RWPE1 (cell line): ENCODE measurements at regions not wholly inside any gene's neighbourhood (a gene's known extent, or its start where the extent isn't known, plus 50 kb on each side); places are given as distances from the start of the nearest gene placed in this dataset.
A peak's percentile ranks its signal among the peaks of the same experiment; 100 is the strongest.

Experiments
- CTCF ChIA-PET: fragments of 350-600 bp; sonication (Branson Sonifier 250); formaldehyde crosslinking; extraction: SDS; loops from one replicate; lab custom pipeline; 2021; lab: Yijun Ruan, JAX
- POLR2A ChIA-PET: fragments of 400-600 bp; formaldehyde crosslinking; extraction: SDS; loops from one replicate; lab custom pipeline; 2020; ENCODE audit warnings: antibody characterized with exemption; ENCODE audit not compliant: low non-redundant PET; lab: Yijun Ruan, JAX
- DNase-seq: peaks from one replicate; pipeline ENCODE4 v3.0.0; 2012; ENCODE audit warnings: low spot score
- H3K27ac ChIP-seq: fragments of 450-650 bp; 2 replicates; pipeline ENCODE4 v1.5.1; 2017
- CTCF ChIP-seq: fragments of 450-650 bp; conservative IDR thresholded peaks from 2 replicates; pipeline ENCODE4 v1.5.1; 2017; ENCODE audit warnings: low read depth, mild to moderate bottlenecking

- no peak for DNase-seq
- POLR2A ChIA-PET = no interaction called here
- H3K27ac ChIP-seq = no peak overlapping the region
- CTCF ChIA-PET = no interaction called here
- TF ChIP-seq CTCF = no peak
Observed at GRCh38 chr3:94607778-94608177, 544.9 kb downstream of the NSUN3 start.

GRCh38 chr3:94609908-94610307, 547.0 kb downstream of the NSUN3 start:
- CTCF ChIA-PET = no interaction called here
- TF ChIP-seq CTCF = no peak
- POLR2A ChIA-PET = no interaction called here

DNA sequence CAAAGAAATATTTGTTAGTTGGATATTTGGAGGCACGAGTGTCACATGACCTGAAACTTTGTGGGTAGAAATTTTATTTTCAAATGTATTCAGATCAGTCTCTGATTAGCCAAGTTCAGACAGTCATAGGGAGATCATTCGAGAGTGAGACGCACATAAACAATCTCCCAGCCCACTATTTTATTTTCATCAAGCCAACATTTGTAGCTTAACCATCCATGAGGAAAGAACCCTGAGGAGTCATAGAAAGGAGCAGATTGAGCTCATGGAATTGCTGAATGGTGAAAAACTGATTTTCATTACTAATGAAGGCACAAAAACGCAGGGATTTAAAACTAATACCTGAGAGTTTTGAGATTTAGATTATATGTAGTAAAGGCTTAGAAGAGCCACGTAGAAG, 548.7 kb downstream of the NSUN3 start:
- no peak for TF ChIP-seq CTCF
- H3K27ac ChIP-seq = no peak overlapping the region
- ChIA-PET POLR2A (no interaction called here), CTCF (no interaction called here)
- DNase-seq = no peak

More at GRCh38 chr3:94609908-94610307, 547.0 kb downstream of the NSUN3 start:
- DNase-seq = no peak
- no peak overlapping the region for H3K27ac ChIP-seq

GRCh38 chr3:94612631-94613030, 549.8 kb downstream of the NSUN3 start:
- no peak overlapping the region for H3K27ac ChIP-seq
- POLR2A ChIA-PET = no interaction called here
- no peak for TF ChIP-seq CTCF
- CTCF ChIA-PET = no interaction called here
- no peak for DNase-seq

DNA sequence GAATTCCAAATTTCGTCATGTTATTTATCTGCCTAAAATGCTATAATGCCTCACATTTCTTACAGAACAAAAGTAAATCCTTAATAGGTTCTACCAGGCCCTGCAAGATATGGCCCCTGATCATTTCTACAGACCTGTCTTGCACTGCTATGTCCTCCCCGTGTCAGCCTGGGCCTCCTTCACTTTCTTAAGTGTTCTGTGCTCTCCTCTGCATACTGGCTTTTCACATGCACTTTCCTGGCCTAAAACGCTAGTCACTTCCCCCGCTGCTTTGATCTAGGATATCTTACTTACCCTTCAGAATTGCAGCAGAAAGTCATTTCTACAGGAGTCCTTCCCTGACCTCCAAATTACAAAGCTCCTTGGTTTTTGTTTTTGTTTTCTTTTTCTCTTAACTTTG, 551.3 kb downstream of the NSUN3 start:
- POLR2A ChIA-PET = no interaction called here

GRCh38 chr3:94615275-94616065, 552.6 kb downstream of the NSUN3 start:
- H3K27ac ChIP-seq = no peak overlapping the region
- DNase-seq = peak; percentile 73
- TF ChIP-seq CTCF = no peak
- ChIA-PET CTCF (interaction anchor here (0.8 kb wide), 1 partner anchor 10 kb away, joined by 4 read pairs; no protein-coding TSS in a partner anchor), POLR2A (no interaction called here)

More for the DNA sequence above, 551.3 kb downstream of the NSUN3 start:
- DNase-seq = no peak
- TF ChIP-seq CTCF = no peak
- CTCF ChIA-PET = interaction anchor here (0.7 kb wide), 1 partner anchor 731 kb away, joined by 3 read pairs; no protein-coding TSS in a partner anchor
- no peak overlapping the region for H3K27ac ChIP-seq
